ENCODE measurements at regions not wholly inside any gene's neighbourhood (a gene's known extent, or its start where the extent isn't known, plus 50 kb on each side); places are given as distances from the start of the nearest gene placed in this dataset.

GRCh38 chr13:83378908-83379307 lies 503.4 kb downstream of the SLITRK1 start:
- no peaks in the 10 kb centered on the region for H3K27me3 ChIP-seq (replicated peaks in 1 of 2; ENCODE audit: control insufficient read depth in 2 of 2, insufficient read depth in 2 of 2, low read length in 1 of 2)
- 0% methylated on average over 1 of the region's 1 CpG for WGBS (ENCODE audit: insufficient coverage, insufficient replicate concordance, low lambda C conversion rate, missing lambda C conversion rate)
- in situ Hi-C loops (cut with MboI): no loop called here
- H3K4me3 ChIP-seq: no peak overlapping the region
- no peak for FAIRE-seq
- no peak overlapping the region for H3K27ac ChIP-seq (ENCODE audit: control insufficient read depth, insufficient read depth)
- no peaks in the 10 kb centered on the region for H4K20me1 ChIP-seq (ENCODE audit: control insufficient read depth, insufficient read depth)
- no peak overlapping the region for H3K9ac ChIP-seq (ENCODE audit: control insufficient read depth, insufficient read depth, low read length)
- ChIA-PET POLR2A (no interaction called here), SMC1A (ENCODE audit: uncharacterized antibody, unreplicated experiment) (no interaction called here), RAD21 (ENCODE audit: unreplicated experiment) (no interaction called here), CTCF (no interaction called here)
- no peak for ATAC-seq
- H3K4me1 ChIP-seq (ENCODE audit: control insufficient read depth, insufficient read depth, low read length): no peaks in the 10 kb centered on the region
- no peaks in the 10 kb centered on the region for H3K79me2 ChIP-seq (ENCODE audit: control insufficient read depth, insufficient read depth, low read length)
- no peak overlapping the region for H2AFZ ChIP-seq (ENCODE audit: control insufficient read depth, low read depth, low read length)
- TF ChIP-seq USF2 (IDR thresholded peaks at IDR 0.05; ENCODE audit: borderline replicate concordance, low read depth, low read length): no peak
- intact Hi-C loops (cut with micrococcal nuclease; ENCODE audit: unreplicated experiment): no loop called here
- no peaks in the 10 kb centered on the region for H3K36me3 ChIP-seq (ENCODE audit: control insufficient read depth in 2 of 2, insufficient read depth in 2 of 2, low read length in 1 of 2)
- BruUV-seq (replicated peaks): no TSS peak
- no peak overlapping the region for H3K4me2 ChIP-seq (ENCODE audit: control insufficient read depth, insufficient read depth)
- H3K9me3 ChIP-seq (replicated peaks; ENCODE audit: control insufficient read depth, insufficient read depth, low read length): no peaks in the 10 kb centered on the region
- DNase-seq (ENCODE audit: low read depth, low spot score): no peak

DNA sequence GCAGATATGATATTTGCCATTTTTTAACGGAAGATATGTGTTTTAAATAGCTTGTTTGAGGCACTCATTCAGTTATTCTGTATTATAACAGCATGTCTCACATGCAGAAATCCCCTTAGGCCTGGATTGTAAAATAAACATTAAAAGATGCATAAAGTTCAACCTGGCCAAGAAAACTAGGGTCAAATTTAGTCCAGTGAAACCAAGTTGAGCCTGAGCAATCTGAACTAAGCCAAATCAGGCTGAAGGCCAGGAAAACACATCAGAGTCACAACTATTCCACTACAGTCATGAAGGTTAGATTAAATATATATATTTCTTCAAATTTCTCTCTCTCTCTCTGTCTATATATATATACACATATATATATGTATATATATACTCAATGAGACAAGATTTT lies 504.8 kb downstream of the SLITRK1 start:
- Histone ChIP-seq H3K4me2 (ENCODE audit: control insufficient read depth, insufficient read depth) (no peak overlapping the region), H3K9ac (ENCODE audit: control insufficient read depth, insufficient read depth, low read length) (no peak overlapping the region), H3K27ac (ENCODE audit: control insufficient read depth, insufficient read depth) (no peak overlapping the region), H3K79me2 (ENCODE audit: control insufficient read depth, insufficient read depth, low read length) (no peaks in the 10 kb centered on the region), H4K20me1 (ENCODE audit: control insufficient read depth, insufficient read depth) (no peaks in the 10 kb centered on the region), H3K27me3 (replicated peaks in 1 of 2; ENCODE audit: control insufficient read depth in 2 of 2, insufficient read depth in 2 of 2, low read length in 1 of 2) (no peaks in the 10 kb centered on the region), H3K4me3 (no peak overlapping the region), H3K9me3 (replicated peaks; ENCODE audit: control insufficient read depth, insufficient read depth, low read length) (no peaks in the 10 kb centered on the region), H3K36me3 (ENCODE audit: control insufficient read depth in 2 of 2, insufficient read depth in 2 of 2, low read length in 1 of 2) (no peaks in the 10 kb centered on the region), H2AFZ (ENCODE audit: control insufficient read depth, low read depth, low read length) (no peak overlapping the region), H3K4me1 (ENCODE audit: control insufficient read depth, insufficient read depth, low read length) (no peaks in the 10 kb centered on the region)
- no peak for DNase-seq (ENCODE audit: low read depth, low spot score)
- ChIA-PET SMC1A (ENCODE audit: uncharacterized antibody, unreplicated experiment) (no interaction called here), POLR2A (no interaction called here), CTCF (no interaction called here), RAD21 (ENCODE audit: unreplicated experiment) (no interaction called here)
- WGBS (ENCODE audit: insufficient coverage, insufficient replicate concordance, low lambda C conversion rate, missing lambda C conversion rate): 0% methylated on average over 1 of the region's 1 CpG
- in situ Hi-C loops (cut with MboI) (no loop called here), intact Hi-C loops (cut with micrococcal nuclease; ENCODE audit: unreplicated experiment) (no loop called here)
- no peak for TF ChIP-seq RBBP5 (conservative IDR thresholded peaks at IDR 0.05)
- TF ChIP-seq EP300 (IDR thresholded peaks at IDR 0.05; ENCODE audit: borderline replicate concordance in 1 of 2, control insufficient read depth in 1 of 2, low read depth in 2 of 2, low read length in 2 of 2): no peak
- TF ChIP-seq HSF1 (IDR thresholded peaks at IDR 0.05; ENCODE audit: low read depth, low read length): no peak
- TF ChIP-seq LARP7 (IDR thresholded peaks at IDR 0.05): no peak
- no peak for TF ChIP-seq EGR1 (IDR thresholded peaks at IDR 0.05; ENCODE audit: borderline replicate concordance in 1 of 2, low read depth in 2 of 2, low read length in 2 of 2)
- no peak for TF ChIP-seq KAT2A (conservative IDR thresholded peaks at IDR 0.05; ENCODE audit: control insufficient read depth, low read depth, low read length)
- TF ChIP-seq EZH2 (IDR thresholded peaks at IDR 0.05; ENCODE audit: borderline replicate concordance, control insufficient read depth, low read depth, low read length): no peak
- TF ChIP-seq PAX5 (IDR thresholded peaks at IDR 0.05; ENCODE audit: borderline replicate concordance, low read depth, low read length): no peak
- no peak for TF ChIP-seq ZNF207 (IDR thresholded peaks at IDR 0.05; ENCODE audit: borderline replicate concordance)
- TF ChIP-seq HDAC6 (IDR thresholded peaks at IDR 0.05; ENCODE audit: unreplicated experiment): no peak
- TF ChIP-seq, protein P1, sequence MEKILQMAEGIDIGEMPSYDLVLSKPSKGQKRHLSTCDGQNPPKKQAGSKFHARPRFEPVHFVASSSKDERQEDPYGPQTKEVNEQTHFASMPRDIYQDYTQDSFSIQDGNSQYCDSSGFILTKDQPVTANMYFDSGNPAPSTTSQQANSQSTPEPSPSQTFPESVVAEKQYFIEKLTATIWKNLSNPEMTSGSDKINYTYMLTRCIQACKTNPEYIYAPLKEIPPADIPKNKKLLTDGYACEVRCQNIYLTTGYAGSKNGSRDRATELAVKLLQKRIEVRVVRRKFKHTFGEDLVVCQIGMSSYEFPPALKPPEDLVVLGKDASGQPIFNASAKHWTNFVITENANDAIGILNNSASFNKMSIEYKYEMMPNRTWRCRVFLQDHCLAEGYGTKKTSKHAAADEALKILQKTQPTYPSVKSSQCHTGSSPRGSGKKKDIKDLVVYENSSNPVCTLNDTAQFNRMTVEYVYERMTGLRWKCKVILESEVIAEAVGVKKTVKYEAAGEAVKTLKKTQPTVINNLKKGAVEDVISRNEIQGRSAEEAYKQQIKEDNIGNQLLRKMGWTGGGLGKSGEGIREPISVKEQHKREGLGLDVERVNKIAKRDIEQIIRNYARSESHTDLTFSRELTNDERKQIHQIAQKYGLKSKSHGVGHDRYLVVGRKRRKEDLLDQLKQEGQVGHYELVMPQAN (conservative IDR thresholded peaks at IDR 0.05): no peak
- ATAC-seq: no peak
- FAIRE-seq: no peak
- no TSS peak for BruUV-seq (replicated peaks)

Measured in GM12878 (cell line).